ENCODE measurements at regions not wholly inside any gene's neighbourhood (a gene's known extent, or its start where the extent isn't known, plus 50 kb on each side); places are given as distances from the start of the nearest gene placed in this dataset.

- no peak for DNase-seq
Measured at GRCh38 chr7:16978358-16979244, 96.8 kb upstream of the AGR3 start.

- no peak for DNase-seq
Measured at GRCh38 chr7:16980539-16980938, 98.8 kb upstream of the AGR3 start.

- peak; percentile 4 for DNase-seq
Measured at GRCh38 chr7:16982640-16983350, 101.0 kb upstream of the AGR3 start.

- DNase-seq = no peak
Measured at GRCh38 chr7:16984375-16984774, 102.6 kb upstream of the AGR3 start.

- DNase-seq = no peak
Measured at GRCh38 chr7:16985621-16986020, 103.8 kb upstream of the AGR3 start.

- no peak for DNase-seq
Measured at GRCh38 chr7:16986755-16987154, 105.0 kb upstream of the AGR3 start.

- DNase-seq = no peak
Measured at GRCh38 chr7:16989811-16990413, 108.1 kb upstream of the AGR3 start.

GRCh38 chr7:16991551-16991950, 109.8 kb upstream of the AGR3 start:
- DNase-seq = no peak

GRCh38 chr7:16993543-16993942, 111.8 kb upstream of the AGR3 start:
- DNase-seq = no peak

GRCh38 chr7:16998481-16999051, 116.8 kb upstream of the AGR3 start:
- no peak for DNase-seq

GRCh38 chr7:16999541-17000267, 117.9 kb upstream of the AGR3 start:
- no peak for DNase-seq

- no peak for DNase-seq
Measured at GRCh38 chr7:17005271-17005670, 123.5 kb upstream of the AGR3 start.

GRCh38 chr7:17007841-17008240, 126.1 kb upstream of the AGR3 start:
- no peak for DNase-seq

GRCh38 chr7:17009007-17009719, 127.4 kb upstream of the AGR3 start:
- no peak for DNase-seq

GRCh38 chr7:17009933-17010332, 128.2 kb upstream of the AGR3 start:
- DNase-seq = no peak

- no peak for DNase-seq
Measured at GRCh38 chr7:17010637-17011300, 129.0 kb upstream of the AGR3 start.

- DNase-seq = no peak
Measured at GRCh38 chr7:17013204-17013603, 131.4 kb upstream of the AGR3 start.

- DNase-seq = no peak
Measured at GRCh38 chr7:17014686-17015085, 132.9 kb upstream of the AGR3 start.

- no peak for DNase-seq
Measured at GRCh38 chr7:17015598-17016031, 133.8 kb upstream of the AGR3 start.

GRCh38 chr7:17016402-17017010, 134.7 kb upstream of the AGR3 start:
- no peak for DNase-seq

GRCh38 chr7:17019106-17019505, 137.3 kb upstream of the AGR3 start:
- no peak for DNase-seq

Measured in activated T-cell treated with anti-CD3 and anti-CD28 coated beads for 4 hours (primary cell).